B cell (primary cell): ENCODE measurements at regions not wholly inside any gene's neighbourhood (a gene's known extent, or its start where the extent isn't known, plus 50 kb on each side); places are given as distances from the start of the nearest gene placed in this dataset.

Source experiments
- ATAC-seq: fragments of 200-7000 bp; cut with Tn5 transposase; one replicate; pipeline ENCODE4 v1.10.0; 2021; ENCODE audit warnings: low read depth, mild to moderate bottlenecking, moderate number of reproducible peaks, moderate library complexity
- CTCF ChIA-PET: fragments of 350-600 bp; sonication (Branson Sonifier 250); formaldehyde crosslinking; loops from one replicate; lab custom pipeline; 2021; ENCODE audit warnings: antibody characterized with exemption, inconsistent platforms; lab: Charles Lee
- POLR2A ChIA-PET: fragments of 350-600 bp; sonication (Branson Sonifier 250); formaldehyde crosslinking; loops from one replicate; lab custom pipeline; 2021; ENCODE audit warnings: antibody characterized with exemption; lab: Charles Lee
- DNase-seq: peaks from one replicate; pipeline ENCODE4 v3.0.0; 2013
- H2AFZ ChIP-seq: 2 replicates; pipeline ENCODE4 v1.6.1; 2012; ENCODE audit warnings: mild to moderate bottlenecking, low read depth, low read length; ENCODE audit not compliant: insufficient read depth, poor library complexity, severe bottlenecking
- H3K27ac ChIP-seq, 2 donors: 1 replicate in 1 of 2; 2 replicates in 1 of 2; pipeline ENCODE4 v1.5.1; 2012 to 2013; ENCODE audit warnings: low read length in 2 of 2, mild to moderate bottlenecking in 2 of 2, moderate library complexity in 1 of 2
- H3K27me3 ChIP-seq, 4 experiments: fragments of 200-600 bp in 1 of 4; sonication (generic) in 1 of 4; replicated peaks in 1 of 4; 1 replicate in 2 of 4; 2 replicates in 2 of 4; pipeline versions ENCODE4 v1.6.1 to v1.7.0; 2013 to 2016; ENCODE audit warnings: low read length in 3 of 4, mild to moderate bottlenecking in 2 of 4, mixed read lengths in 1 of 4, moderate library complexity in 1 of 4; ENCODE audit not compliant: insufficient read depth in 4 of 4, control insufficient read depth in 3 of 4; ENCODE audit errors: control extremely low read depth in 1 of 4
- H3K36me3 ChIP-seq, 2 experiments: replicated peaks in 1 of 2; 1 replicate in 1 of 2; 2 replicates in 1 of 2; pipeline versions ENCODE4 v1.6.1 to v1.7.1; 2013; ENCODE audit warnings: low read length in 1 of 2; ENCODE audit not compliant: insufficient read depth in 2 of 2, control insufficient read depth in 1 of 2; ENCODE audit errors: control extremely low read depth in 1 of 2, extremely low read depth in 1 of 2
- H3K4me1 ChIP-seq, 2 donors: fragments of 200-600 bp in 1 of 2; sonication (generic) in 1 of 2; 1 replicate in 1 of 2; 2 replicates in 1 of 2; pipeline versions ENCODE4 v1.5.1 to v1.6.1; 2013 to 2017; ENCODE audit warnings: low read length in 2 of 2; ENCODE audit not compliant: control insufficient read depth in 2 of 2, insufficient read depth in 2 of 2
- H3K4me2 ChIP-seq: replicated peaks from 2 replicates; pipeline ENCODE3; 2012; ENCODE audit warnings: mild to moderate bottlenecking, low read depth, low read length; ENCODE audit not compliant: poor library complexity, severe bottlenecking
- H3K4me3 ChIP-seq, 5 experiments: fragments of 200-600 bp in 1 of 5; sonication (generic) in 1 of 5; 1 replicate in 3 of 5; 2 replicates in 2 of 5; pipeline versions ENCODE4 v1.5.1 to v1.7.0; 2011 to 2016; ENCODE audit warnings: low read length in 4 of 5, mild to moderate bottlenecking in 4 of 5, low read depth in 2 of 5, control low read depth in 1 of 5, moderate library complexity in 1 of 5; ENCODE audit not compliant: insufficient read depth in 1 of 5; ENCODE audit errors: control extremely low read depth in 1 of 5, extremely low read depth in 1 of 5
- H3K79me2 ChIP-seq: fragments of 200-600 bp; sonication (generic); one replicate; pipeline ENCODE4 v1.6.0; 2016; ENCODE audit warnings: low read length; ENCODE audit not compliant: control insufficient read depth, insufficient read depth
- H3K9ac ChIP-seq: fragments of 200-600 bp; sonication (generic); 2 replicates; pipeline ENCODE4 v1.6.1; 2017; ENCODE audit warnings: mild to moderate bottlenecking, low read length, moderate library complexity
- H3K9me3 ChIP-seq, 3 donors: one replicate each; pipeline versions ENCODE4 v1.6.1 to v1.7.1; 2013; ENCODE audit warnings: low read length in 2 of 3; ENCODE audit not compliant: control insufficient read depth in 2 of 3, insufficient read depth in 1 of 3; ENCODE audit errors: control extremely low read depth in 1 of 3
- H4K20me1 ChIP-seq: 2 replicates; pipeline ENCODE4 v1.6.0; 2012; ENCODE audit warnings: mild to moderate bottlenecking, low read length; ENCODE audit not compliant: insufficient read depth, control insufficient read depth, poor library complexity, severe bottlenecking
- H3K27ac Mint-ChIP-seq: one replicate; pipeline ENCODE4 v1.8.0; 2021; ENCODE audit warnings: mixed read lengths
- H3K27me3 Mint-ChIP-seq: one replicate; pipeline ENCODE4 v1.8.0; 2021; ENCODE audit warnings: mixed read lengths
- H3K4me1 Mint-ChIP-seq: one replicate; pipeline ENCODE4 v1.8.0; 2021; ENCODE audit warnings: mixed read lengths
- H3K4me3 Mint-ChIP-seq: one replicate; pipeline ENCODE4 v1.8.0; 2021; ENCODE audit warnings: mixed read lengths
- H3K9me3 Mint-ChIP-seq: one replicate; pipeline ENCODE4 v1.8.0; 2022; ENCODE audit warnings: mixed read lengths; ENCODE audit not compliant: insufficient read depth
- CTCF ChIP-seq: fragments of 200-600 bp; IDR thresholded peaks from one replicate; pipeline ENCODE4 v1.8.0; 2022; ENCODE audit warnings: antibody characterized with exemption, mild to moderate bottlenecking
- EZH2 ChIP-seq: IDR thresholded peaks from 2 replicates; pipeline ENCODE4 v1.6.1; 2012; ENCODE audit warnings: borderline replicate concordance, low read depth, mild to moderate bottlenecking, moderate library complexity, low read length; ENCODE audit not compliant: insufficient read depth, poor library complexity, severe bottlenecking
- WGBS: methylation state at CpG from one replicate; pipeline ENCODE4 v1.1.5; 2013; ENCODE audit warnings: missing lambda C conversion rate; ENCODE audit not compliant: insufficient coverage; 5-methylcytosine and 5-hydroxymethylcytosine counted together
- intact Hi-C: fragments of 100-400 bp; cut with micrococcal nuclease; formaldehyde crosslinking; loops from one replicate; pipeline ENCODE4 v1.10.0; 2022

- DNase-seq, result no peak
- Histone ChIP-seq H3K9ac (no peak overlapping the region), H3K36me3 (no peaks in the 10 kb centered on the region), H2AFZ (peak overlapping the region; percentile 6), H3K9me3 (no peaks in the 10 kb centered on the region), H3K27ac (peak overlapping the region in 1 of 2 donors; percentile 14), H3K4me2 (no peak overlapping the region), H3K4me3 (no peak overlapping the region), H3K79me2 (no peaks in the 10 kb centered on the region), H3K4me1 (peaks cover 11 to 12% of the 10 kb centered on the region in 2 donors), H3K27me3 (no peaks in the 10 kb centered on the region), H4K20me1 (no peaks in the 10 kb centered on the region)
- ATAC-seq, result no peak
- ChIA-PET POLR2A (no interaction called here), CTCF (interaction anchor here (0.7 to 2.1 kb wide), 2 partner anchors 32 to 216 kb away, joined by 3 to 5 read pairs; partner anchors contain the start of gene PHLDA1)
- H3K27me3 Mint-ChIP-seq, result no peaks in the 10 kb centered on the region
- intact Hi-C loops, result loop anchor here (2.0 kb wide), 1 partner anchor 221 kb away; no protein-coding TSS in a partner anchor
- no peak overlapping the region for H3K4me3 Mint-ChIP-seq
- H3K4me1 Mint-ChIP-seq, result peaks cover 17% of the 10 kb centered on the region
- H3K27ac Mint-ChIP-seq, result no peak overlapping the region
- no CpG with 5 or more reads among the region's 1 CpG for WGBS
- H3K9me3 Mint-ChIP-seq, result no peaks in the 10 kb centered on the region
- TF ChIP-seq EZH2, result no peak
- no peak for TF ChIP-seq CTCF
Measured at GRCh38 chr12:75815756-75816155, 215.8 kb downstream of the PHLDA1 start.

- H3K27ac Mint-ChIP-seq, result peak overlapping the region; percentile 8
- no peak overlapping the region for H3K9ac ChIP-seq
- no peak overlapping the region for H3K4me3 ChIP-seq
- WGBS, result 67% methylated on average over 3 of the region's 6 CpGs
- H3K4me3 Mint-ChIP-seq, result no peak overlapping the region
- H3K9me3 ChIP-seq, result no peaks in the 10 kb centered on the region
- intact Hi-C loops, result no loop called here
- peak overlapping the region; percentile 8 for H2AFZ ChIP-seq
- H3K27ac ChIP-seq, result peak overlapping the region in 1 of 2 donors; percentile 63
- H3K79me2 ChIP-seq, result no peaks in the 10 kb centered on the region
- no peaks in the 10 kb centered on the region for H3K36me3 ChIP-seq
- H3K4me1 ChIP-seq, result peaks cover 11 to 12% of the 10 kb centered on the region in 2 donors
- POLR2A ChIA-PET, result no interaction called here
- no peaks in the 10 kb centered on the region for H3K27me3 ChIP-seq
- ATAC-seq, result peak; percentile 70
- H4K20me1 ChIP-seq, result no peaks in the 10 kb centered on the region
- CTCF ChIA-PET, result interaction anchor here (0.7 to 2.1 kb wide), 2 partner anchors 32 to 216 kb away, joined by 3 to 5 read pairs; partner anchors contain the start of gene PHLDA1
- H3K4me2 ChIP-seq, result peak overlapping the region; percentile 16
- peak; percentile 46 for DNase-seq
- peaks cover 17% of the 10 kb centered on the region for H3K4me1 Mint-ChIP-seq
- no peaks in the 10 kb centered on the region for H3K27me3 Mint-ChIP-seq
- TF ChIP-seq EZH2, result no peak
- no peak for TF ChIP-seq CTCF
- no peaks in the 10 kb centered on the region for H3K9me3 Mint-ChIP-seq
Measured at GRCh38 chr12:75814851-75815754, 216.5 kb downstream of the PHLDA1 start.
